ENCODE measurements at regions not wholly inside any gene's neighbourhood (a gene's known extent, or its start where the extent isn't known, plus 50 kb on each side); places are given as distances from the start of the nearest gene placed in this dataset.
"Not testable (repeated sequence)": the region's sequence is repeated elsewhere in the genome, so short reads cannot be mapped to it uniquely, and the experiment has no call there.

GRCh38 chr9:38253200-38253599, 139.3 kb upstream of the ALDH1B1 start:
- no peak for DNase-seq

GRCh38 chr9:38251036-38251860, 141.3 kb upstream of the ALDH1B1 start:
- no peak for DNase-seq

DNA sequence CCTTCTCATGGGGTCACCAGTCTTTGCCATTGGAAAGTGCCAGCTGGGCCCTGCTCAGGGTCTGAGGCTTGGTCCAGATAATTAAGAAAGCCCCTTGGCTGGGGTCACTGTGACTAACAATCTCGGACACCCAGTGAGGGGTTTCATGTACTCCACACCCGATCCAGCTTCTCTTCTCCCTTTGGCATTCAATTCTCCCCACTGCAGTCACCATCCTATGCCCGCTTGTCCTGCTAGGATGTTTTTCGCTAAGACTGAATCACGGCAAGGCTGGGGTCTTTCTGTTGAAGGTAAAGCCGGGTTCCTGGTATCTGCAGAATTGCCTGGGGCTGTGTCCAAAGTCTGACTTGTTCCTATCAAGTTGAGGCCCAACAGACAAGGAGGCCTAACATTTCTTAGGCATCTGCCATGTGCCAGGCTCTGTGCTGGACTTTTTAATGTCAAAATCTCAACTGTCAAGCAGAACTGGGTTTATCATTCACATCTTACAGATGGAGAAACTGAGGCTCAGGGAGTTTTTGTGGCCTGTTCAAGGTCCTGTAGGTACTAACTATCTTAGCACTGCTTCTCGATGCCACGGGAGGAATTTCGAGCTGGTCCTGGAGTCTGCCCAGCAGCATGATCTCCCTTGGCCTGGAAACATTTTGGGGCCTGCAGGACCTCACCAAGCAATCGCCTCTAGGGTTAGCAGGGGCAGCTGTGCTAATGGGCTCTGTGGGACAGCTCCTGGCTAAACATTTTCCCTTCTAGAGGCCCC, 142.0 kb upstream of the ALDH1B1 start:
- no peak for DNase-seq

DNA sequence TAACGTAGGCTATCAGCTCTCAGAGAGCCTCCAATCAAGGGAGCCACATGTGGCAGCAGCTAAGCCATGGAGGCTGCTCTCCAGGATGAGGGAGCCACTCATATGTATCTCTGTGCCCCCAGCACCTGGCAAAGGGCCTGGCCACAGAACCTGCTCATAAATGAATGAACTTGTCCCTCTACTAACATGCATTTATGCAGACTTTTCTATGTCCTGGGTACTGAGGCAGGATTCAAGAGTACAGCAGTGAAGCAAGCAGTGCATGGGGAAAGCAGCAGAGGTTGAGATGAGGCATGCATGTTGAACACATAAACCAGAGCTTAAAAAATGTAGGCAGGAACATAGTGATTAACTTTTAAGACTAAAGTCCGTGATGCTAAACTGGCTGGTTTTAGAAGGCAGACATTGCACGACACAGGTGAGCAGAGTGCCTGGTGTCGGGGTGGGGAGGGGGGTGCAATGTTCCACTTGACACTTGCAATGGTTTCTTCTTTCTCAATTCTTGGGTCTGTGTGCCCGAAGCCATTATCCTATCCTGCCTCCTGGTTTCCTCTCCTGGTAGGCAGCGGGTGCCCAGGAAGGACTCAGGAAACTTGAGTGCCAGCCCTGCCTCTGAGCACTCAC, 142.8 kb upstream of the ALDH1B1 start:
- no peak for DNase-seq

DNA sequence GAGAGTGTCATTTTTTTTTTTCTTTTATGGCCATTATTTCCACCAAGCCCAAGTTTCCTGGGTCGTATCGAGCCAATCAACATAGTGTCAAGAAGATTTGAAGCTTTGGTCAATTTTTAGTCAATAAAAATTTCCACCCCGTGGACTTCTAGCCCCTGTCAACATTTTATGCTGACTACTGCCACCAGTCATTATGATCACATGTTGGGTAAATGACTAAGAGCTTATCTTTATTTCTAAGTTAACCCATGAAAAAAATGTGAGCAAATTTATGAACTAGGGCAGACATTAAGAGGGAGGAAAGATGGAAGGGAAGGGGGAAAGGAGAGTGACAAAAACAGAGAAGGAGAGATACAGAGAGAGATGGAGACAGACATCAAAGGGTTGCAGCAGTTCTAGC, 143.5 kb upstream of the ALDH1B1 start:
- no peak for DNase-seq

DNA sequence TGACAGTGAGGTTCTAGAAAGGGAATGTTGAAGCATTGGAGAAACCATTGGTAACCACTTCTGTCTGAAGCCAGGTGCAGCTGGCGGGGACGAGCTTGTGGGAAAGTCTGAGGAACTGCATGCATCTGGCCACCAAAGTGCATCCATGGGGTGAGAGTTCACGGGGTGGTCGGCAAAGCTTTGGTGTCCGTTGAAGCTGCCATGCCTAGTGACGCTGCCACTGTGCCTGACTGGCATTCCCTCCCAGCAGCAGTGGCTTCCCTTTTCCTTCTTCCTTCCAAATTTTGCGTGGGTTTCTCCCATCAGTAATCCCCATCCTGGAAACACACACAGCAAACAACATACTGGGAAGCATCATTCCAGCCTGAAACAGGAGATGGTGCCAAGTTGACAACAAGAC, 145.7 kb upstream of the ALDH1B1 start:
- no peak for DNase-seq

DNA sequence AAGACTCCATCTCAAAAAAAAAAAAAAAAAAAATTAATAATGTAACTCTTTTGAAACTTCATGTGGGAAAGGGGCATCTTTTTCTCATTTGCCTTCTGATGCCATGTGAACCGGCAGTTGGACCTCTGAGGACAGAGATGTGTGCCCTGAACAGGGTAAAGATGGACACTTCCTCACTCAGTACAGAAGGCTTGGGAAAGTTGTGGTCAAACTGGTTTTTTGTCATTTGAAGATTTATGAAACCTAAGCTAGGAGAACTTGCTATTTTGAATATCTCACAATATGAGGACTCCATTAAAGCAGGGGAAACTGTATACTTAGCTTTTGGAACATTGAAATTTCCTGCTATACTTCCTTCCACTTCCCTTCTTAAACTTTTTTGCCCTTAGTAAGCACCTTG, 147.5 kb upstream of the ALDH1B1 start:
- no peak for DNase-seq

DNA sequence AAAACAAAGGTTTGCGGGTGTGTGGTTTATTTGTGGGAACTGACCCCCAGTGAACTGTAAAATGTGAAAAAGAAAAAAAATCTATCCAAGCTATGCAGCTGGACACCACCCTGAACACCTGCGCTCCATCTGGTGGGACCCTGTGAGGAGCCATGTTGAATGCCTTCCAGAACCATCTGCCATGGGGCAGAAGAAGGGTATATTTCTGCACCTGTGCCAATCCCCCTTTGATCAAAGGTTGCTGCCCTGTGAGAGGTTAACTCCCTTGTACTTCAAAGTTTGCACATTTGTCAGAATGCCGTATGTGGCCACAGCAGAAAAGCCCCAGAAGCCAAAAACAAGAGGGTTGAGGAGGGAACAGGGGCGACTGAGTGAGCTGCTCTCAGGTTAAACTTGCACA, 148.5 kb upstream of the ALDH1B1 start:
- no peak for DNase-seq

DNA sequence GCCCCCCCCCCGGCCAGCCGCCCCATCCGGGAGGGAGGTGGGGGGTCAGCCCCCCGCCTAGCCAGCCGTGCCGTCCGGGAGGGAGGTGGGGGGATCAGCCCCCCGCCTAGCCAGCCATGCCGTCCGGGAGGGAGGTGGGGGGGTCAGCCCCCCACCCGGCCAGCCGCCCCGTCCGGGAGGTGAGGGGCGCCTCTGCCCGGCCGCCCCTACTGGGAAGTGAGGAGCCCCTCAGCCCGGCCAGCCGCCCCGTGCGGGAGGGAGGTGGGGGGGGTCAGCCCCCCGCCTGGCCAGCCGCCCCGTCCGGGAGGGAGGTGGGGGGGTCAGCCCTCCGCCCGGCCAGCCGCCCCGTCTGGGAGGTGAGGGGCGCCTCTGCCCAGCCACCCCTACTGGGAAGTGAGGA, 150.4 kb upstream of the ALDH1B1 start:
- not testable (repeated sequence) for DNase-seq

DNA sequence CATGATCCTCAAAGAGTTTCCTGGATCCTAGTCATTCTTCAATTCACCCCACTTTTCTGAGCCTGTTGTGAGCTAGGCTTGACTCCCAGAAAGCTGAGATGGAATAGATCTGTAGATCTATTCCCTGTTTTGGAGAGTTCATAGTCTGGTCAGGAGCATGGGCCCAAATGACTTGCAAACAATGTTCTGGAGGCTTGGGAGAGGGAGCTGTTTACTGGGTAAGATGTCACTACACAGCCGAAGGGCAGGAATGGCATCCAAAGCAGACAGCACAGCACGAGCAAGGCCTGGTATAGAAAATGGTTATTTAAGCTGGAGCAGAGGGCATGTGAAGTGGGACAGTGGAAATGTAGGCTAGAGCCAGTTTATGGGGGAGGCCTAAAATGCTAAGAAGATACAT, 152.5 kb upstream of the ALDH1B1 start:
- no peak for DNase-seq

- no peak for DNase-seq
Observed at GRCh38 chr9:38235244-38235643, 157.3 kb upstream of the ALDH1B1 start.

- DNase-seq: no peak
Observed at GRCh38 chr9:38234479-38235170, 157.9 kb upstream of the ALDH1B1 start.

DNA sequence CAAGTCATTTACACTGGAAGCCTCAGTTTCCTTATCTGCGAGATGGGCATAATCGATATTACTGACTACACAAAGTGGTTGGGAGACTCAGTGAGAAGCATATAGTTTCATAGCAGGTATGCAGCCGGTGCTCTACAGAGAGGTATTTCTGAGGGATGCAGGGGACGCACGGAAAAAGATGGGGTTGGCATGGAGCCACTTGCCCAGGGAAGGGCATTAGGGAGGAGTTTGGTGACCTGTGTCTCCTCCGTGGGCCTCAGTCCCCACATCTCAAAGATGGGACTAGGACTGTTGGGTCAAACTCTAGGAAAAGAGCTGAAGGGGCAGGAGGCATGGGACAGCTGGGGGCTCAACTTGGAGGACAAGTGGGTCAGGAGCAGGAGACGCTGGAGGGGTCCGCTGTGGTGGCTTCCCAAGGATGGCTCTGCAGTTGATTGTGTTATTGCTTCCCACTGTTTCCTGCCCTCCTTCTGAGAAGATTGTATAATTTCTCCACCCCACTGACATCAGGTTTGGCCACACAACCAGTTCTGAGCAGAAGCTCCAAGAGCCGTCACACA, 158.6 kb upstream of the ALDH1B1 start:
- no peak for DNase-seq

DNA sequence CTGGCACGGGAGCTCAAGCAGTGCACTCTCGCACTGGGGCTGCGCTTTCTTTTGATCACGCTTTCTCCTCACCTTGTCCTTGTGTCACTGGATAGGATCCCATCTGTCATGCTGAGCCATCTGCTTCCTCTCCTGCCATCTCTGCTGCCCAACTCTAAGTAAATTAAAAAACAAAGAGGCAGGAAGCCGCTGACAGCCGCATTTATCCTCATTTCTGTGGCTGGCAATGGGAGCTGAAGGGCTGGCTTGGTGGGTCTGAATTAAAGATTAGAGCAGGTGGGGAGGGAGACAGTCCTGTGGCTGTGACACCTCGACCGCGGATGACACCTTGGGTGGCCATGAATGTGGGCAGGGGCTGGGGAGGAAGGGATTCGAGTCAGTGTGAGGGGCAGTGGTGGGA, 159.2 kb upstream of the ALDH1B1 start:
- peak; percentile 49 for DNase-seq

DNA sequence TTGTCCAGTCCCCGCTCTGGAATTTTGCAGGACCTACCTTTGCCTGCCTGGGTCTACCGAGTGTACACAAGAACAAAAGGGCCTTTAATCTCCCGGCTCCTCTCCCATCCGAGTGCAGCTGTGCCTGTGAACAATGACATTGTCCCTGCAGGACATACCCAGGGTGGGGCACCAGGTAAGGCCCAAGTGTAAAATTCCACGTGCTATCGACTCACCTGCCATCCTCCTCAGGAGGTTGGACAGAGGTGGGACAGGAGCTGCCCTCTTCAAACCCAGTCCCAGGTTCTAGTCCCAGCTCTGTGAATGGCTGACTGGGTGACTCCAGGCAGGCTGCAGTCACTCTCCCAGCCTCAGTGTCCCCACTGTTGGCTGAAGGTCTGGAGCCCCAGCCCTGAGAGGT, 159.6 kb upstream of the ALDH1B1 start:
- DNase-seq: no peak

- no peak for DNase-seq
Observed at GRCh38 chr9:38229504-38230155, 160.6 kb upstream of the SHB start.

DNA sequence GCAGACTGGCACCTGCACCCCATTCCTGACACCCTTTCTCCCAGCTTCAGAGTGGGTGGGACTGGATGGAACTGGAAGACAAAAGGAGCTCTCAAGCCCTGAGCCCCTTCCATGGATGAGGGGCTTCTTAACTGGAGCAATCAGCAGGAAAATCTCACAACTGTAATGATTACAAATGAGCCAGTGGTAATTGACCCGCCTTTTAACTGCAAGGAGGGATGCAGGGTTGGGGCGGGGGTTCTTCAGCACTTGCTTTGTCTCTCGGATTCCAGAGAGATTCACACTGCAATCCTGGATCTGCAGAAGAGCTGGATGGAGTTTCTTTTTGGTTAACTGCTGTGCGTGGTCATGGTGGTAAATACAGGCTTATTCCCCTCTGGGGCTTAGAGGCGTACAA, 160.1 kb upstream of the SHB start:
- DNase-seq: no peak

DNA sequence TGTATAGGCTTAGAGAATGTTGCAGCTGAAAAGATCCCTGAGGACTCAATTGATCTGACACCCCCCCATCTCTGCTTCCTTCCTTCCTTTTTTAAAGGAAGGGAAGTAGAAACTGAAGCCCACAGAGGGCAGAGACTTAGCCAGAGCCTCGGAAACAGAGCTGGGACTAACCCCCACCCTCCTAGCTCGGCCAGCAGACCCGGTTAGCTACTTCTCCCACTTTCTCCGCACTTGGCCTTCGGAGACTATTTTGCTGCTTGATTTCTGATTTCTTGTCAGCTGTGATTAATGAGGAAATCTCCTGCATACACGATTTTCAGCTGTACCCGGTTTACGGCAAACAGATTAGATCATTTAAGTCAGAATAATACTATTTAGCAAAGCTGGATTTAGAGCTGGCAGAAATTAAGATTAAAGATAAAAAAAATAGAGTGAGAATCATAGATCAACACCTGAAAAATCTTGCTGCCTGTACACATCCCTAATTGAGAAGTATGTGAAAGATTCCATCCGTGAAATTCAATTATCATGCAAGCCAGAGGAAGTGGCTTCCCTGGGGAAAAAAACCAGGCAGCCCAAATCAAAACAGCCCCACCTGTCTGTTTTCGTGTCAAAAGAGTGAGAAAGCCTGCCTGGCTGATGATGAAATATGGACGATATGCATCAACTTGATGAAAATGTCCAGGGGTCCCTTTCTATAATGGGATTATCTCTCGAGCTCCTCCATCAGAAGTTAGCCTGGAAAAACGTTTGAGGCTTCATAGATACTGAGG, 159.5 kb upstream of the SHB start:
- no peak for DNase-seq

- no peak for DNase-seq
Observed at GRCh38 chr9:38227656-38228055, 158.6 kb upstream of the SHB start.

DNA sequence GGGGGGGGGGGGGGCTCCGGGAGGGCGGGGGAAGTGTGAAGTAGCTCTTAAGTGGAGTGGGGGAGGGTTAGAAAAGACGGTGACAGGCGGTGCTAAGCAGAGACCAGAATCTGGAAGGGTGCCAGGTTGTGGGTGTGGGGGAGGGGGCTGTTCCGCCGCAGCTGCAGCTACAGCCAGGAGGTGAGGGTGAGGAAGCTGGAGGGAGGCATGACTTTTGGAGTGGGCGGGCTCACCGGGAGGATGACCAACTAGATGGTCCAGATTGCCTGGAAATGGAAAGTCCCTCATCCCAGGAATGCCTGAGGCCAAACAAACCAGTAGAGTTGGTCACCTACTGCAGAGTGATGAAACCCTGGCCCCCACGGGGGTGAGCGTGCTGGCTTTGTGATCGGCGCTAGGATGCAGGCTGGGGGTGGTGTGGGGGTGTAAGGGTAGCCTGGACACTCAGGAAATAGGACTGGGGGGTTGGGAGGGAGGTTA, 158.1 kb upstream of the SHB start:
- DNase-seq: peak; percentile 83

DNA sequence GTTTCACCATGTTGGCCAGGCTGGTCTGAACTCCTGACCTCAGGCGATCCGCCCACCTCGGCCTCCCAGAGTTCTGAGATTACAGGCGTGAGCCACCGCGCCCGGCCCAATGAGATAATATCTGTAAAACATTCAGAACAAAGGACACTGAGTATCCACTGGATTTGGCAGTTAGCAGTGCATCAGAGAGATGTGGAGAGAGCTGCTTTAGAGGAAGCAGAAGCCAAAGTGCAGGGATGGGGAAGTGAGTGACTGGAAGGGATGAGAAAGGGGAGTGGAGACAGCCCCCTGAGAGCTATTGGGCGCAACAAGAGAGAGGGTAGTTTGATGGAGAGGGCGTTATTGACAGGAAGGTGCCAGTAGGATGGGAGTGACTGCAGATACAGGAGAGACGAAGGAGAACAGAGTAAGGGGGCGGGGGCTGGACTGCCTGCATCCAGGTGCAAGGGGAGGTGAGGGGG, 157.5 kb upstream of the SHB start:
- DNase-seq: peak; percentile 62

All from NCI-H2029 treated with DMSO at 0.1 percent for 48 hours (cell line).